DOHH2 (cell line): ENCODE measurements at regions not wholly inside any gene's neighbourhood (a gene's known extent, or its start where the extent isn't known, plus 50 kb on each side); places are given as distances from the start of the nearest gene placed in this dataset.

Source experiments
- CTCF ChIP-seq: fragments of 200-600 bp; sonication (generic); IDR thresholded peaks from one replicate; pipeline ENCODE4 v1.5.1; 2014; ENCODE audit warnings: antibody characterized with exemption, mild to moderate bottlenecking, low read depth, low read length; ENCODE audit not compliant: poor library complexity, severe bottlenecking
- EZH2phosphoT487 ChIP-seq: fragments of 200-600 bp; sonication (generic); IDR thresholded peaks from 2 replicates; pipeline ENCODE4 v1.6.1; 2017; ENCODE audit warnings: borderline replicate concordance, mild to moderate bottlenecking, antibody characterized with exemption, low read length, moderate library complexity, mixed read lengths

- TF ChIP-seq CTCF (no peak), EZH2phosphoT487 (no peak)
Measured at GRCh38 chr20:63081831-63082230, 75.1 kb upstream of the BHLHE23 start.
